ENCODE measurements at regions not wholly inside any gene's neighbourhood (a gene's known extent, or its start where the extent isn't known, plus 50 kb on each side); places are given as distances from the start of the nearest gene placed in this dataset.
"Not testable (repeated sequence)": the region's sequence is repeated elsewhere in the genome, so short reads cannot be mapped to it uniquely, and the experiment has no call there.

- Histone ChIP-seq H3K36me3 (ENCODE audit: low read depth) (no peaks in the 10 kb centered on the region), H3K4me3 (no peak overlapping the region), H3K9me3 (no peaks in the 10 kb centered on the region), H3K4me1 (ENCODE audit: low read depth) (no peaks in the 10 kb centered on the region)
- TF ChIP-seq, protein P1, sequence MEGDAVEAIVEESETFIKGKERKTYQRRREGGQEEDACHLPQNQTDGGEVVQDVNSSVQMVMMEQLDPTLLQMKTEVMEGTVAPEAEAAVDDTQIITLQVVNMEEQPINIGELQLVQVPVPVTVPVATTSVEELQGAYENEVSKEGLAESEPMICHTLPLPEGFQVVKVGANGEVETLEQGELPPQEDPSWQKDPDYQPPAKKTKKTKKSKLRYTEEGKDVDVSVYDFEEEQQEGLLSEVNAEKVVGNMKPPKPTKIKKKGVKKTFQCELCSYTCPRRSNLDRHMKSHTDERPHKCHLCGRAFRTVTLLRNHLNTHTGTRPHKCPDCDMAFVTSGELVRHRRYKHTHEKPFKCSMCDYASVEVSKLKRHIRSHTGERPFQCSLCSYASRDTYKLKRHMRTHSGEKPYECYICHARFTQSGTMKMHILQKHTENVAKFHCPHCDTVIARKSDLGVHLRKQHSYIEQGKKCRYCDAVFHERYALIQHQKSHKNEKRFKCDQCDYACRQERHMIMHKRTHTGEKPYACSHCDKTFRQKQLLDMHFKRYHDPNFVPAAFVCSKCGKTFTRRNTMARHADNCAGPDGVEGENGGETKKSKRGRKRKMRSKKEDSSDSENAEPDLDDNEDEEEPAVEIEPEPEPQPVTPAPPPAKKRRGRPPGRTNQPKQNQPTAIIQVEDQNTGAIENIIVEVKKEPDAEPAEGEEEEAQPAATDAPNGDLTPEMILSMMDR (IDR thresholded peaks at IDR 0.05) = no peak
- DNase-seq (no peak), ATAC-seq (no peak)
- intact Hi-C loops (cut with DNase I, micrococcal nuclease) = no loop called here
Observed at GRCh38 chr10:109219935-109220605, 703.2 kb downstream of the XPNPEP1 start.

DNA sequence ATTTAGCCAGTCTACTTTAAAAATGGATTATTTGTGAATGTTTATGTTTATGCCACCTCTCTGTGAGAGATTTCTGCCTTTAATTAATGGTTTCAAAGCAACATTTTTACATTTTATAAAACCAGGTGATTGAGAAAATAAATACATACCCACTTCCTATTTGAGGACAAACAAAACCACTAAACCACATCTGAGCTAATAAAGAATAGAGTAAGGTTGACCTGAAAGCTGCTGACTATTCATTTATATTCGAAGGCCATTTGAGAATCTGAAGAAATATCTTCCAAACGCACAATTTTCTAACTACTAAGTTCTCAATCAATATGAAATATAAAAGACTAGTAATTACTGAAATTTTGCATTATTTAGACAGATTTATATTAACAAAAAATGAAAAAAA is 705.1 kb downstream of the XPNPEP1 start:
- Histone ChIP-seq H3K4me1 (ENCODE audit: low read depth) (no peaks in the 10 kb centered on the region), H3K9me3 (no peaks in the 10 kb centered on the region), H3K36me3 (ENCODE audit: low read depth) (no peaks in the 10 kb centered on the region), H3K4me3 (no peak overlapping the region)
- intact Hi-C loops (cut with DNase I, micrococcal nuclease) = no loop called here
- ATAC-seq (no peak), DNase-seq (no peak)
- TF ChIP-seq, protein P1 (IDR thresholded peaks at IDR 0.05) = no peak

DNA sequence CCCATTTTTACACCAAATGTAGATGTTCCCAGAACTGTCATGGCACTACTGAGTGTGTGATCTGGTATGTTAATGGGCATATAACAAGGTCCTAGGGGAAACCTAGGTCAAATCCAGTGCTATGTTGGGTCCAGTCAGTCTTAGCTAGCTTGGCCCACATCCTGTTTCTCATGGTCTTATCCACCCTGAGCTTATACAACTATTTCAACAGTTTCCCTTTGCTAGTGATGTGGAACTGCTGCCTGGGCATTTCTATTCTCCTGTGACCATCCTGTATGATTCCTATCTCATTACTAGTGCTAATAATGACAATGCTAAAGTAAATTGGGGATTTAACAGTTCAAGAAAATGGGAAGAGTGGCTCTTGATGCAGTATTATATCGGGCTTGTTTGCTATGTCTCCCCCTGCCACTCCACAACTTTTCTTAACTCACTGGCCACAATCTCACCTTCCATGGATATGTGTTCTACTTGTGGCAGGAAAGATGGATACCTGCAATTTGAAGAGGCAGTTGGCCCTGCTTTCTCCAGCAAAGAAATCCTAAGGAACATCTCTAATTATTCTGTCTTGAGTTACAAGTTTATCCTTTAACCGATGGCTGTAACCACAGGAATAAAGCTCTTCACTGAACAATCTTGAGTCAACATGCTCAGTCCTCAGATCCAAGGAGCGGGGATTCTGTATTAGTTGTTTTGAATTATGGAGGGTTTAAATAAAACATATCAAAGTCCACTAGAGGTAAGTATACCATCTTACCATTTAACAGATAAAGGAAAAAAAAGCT is 707.8 kb downstream of the XPNPEP1 start:
- no peaks in the 10 kb centered on the region for H3K4me1 ChIP-seq (ENCODE audit: low read depth)
- no peaks in the 10 kb centered on the region for H3K9me3 ChIP-seq
- no peak for ATAC-seq
- TF ChIP-seq, protein P1 (IDR thresholded peaks at IDR 0.05) = no peak
- DNase-seq = no peak
- no peaks in the 10 kb centered on the region for H3K36me3 ChIP-seq (ENCODE audit: low read depth)
- intact Hi-C loops (cut with DNase I, micrococcal nuclease) = no loop called here
- no peak overlapping the region for H3K4me3 ChIP-seq

DNA sequence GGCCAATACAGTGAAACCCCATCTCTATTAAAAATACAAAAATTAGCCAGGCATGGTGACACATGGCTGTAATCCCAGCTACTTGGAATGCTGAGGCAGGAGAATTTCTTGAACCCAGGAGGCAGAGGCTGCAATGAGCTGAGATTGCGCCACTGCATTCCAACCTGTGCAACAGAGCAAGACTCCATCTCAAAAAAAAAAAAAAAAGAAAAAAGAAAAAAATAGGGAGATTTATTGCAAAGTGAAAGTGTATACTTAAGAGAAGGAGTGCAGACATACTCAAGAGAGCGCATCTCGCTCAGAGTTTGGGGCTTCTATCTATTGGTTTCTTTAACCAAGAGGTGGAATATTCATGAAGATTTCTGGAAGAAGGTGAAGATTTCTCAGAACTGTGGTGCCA is 708.4 kb downstream of the XPNPEP1 start:
- H3K36me3 ChIP-seq (ENCODE audit: low read depth); ATAC-seq; DNase-seq; intact Hi-C loops (cut with DNase I, micrococcal nuclease); H3K4me1 ChIP-seq (ENCODE audit: low read depth); H3K9me3 ChIP-seq; H3K4me3 ChIP-seq: not testable (repeated sequence)

- TF ChIP-seq, protein P1 (IDR thresholded peaks at IDR 0.05) = no peak
- DNase-seq = no peak
- Histone ChIP-seq H3K9me3 (no peaks in the 10 kb centered on the region), H3K4me1 (ENCODE audit: low read depth) (no peaks in the 10 kb centered on the region), H3K36me3 (ENCODE audit: low read depth) (no peaks in the 10 kb centered on the region), H3K4me3 (no peak overlapping the region)
- ATAC-seq = no peak
- intact Hi-C loops (cut with DNase I, micrococcal nuclease) = no loop called here
Observed at GRCh38 chr10:109207361-109207760, 716.0 kb downstream of the XPNPEP1 start.

- Histone ChIP-seq H3K4me3 (no peak overlapping the region), H3K4me1 (ENCODE audit: low read depth) (no peaks in the 10 kb centered on the region), H3K9me3 (no peaks in the 10 kb centered on the region), H3K36me3 (ENCODE audit: low read depth) (no peaks in the 10 kb centered on the region)
- TF ChIP-seq, protein P1 (IDR thresholded peaks at IDR 0.05) = no peak
- ATAC-seq (no peak), DNase-seq (no peak)
- intact Hi-C loops (cut with DNase I, micrococcal nuclease) = no loop called here
Observed at GRCh38 chr10:109205929-109206585, 717.3 kb downstream of the XPNPEP1 start.

Data from mucosa of descending colon (tissue), 3 donors.